CD14-positive monocyte (primary cell): ENCODE measurements at regions not wholly inside any gene's neighbourhood (a gene's known extent, or its start where the extent isn't known, plus 50 kb on each side); places are given as distances from the start of the nearest gene placed in this dataset.

Experiments
- DNase-seq, 3 donors: peaks; one replicate each; pipeline ENCODE4 v3.0.0-alpha.2; 2011 to 2022
- H2AFZ ChIP-seq: 2 replicates; pipeline ENCODE4 v1.6.0; 2012; ENCODE audit warnings: mild to moderate bottlenecking, low read depth, low read length, inconsistent platforms; ENCODE audit not compliant: insufficient read depth, poor library complexity, severe bottlenecking
- H3K27ac ChIP-seq, 2 donors: 1 replicate in 1 of 2; 2 replicates in 1 of 2; pipeline ENCODE4 v1.5.1; 2012 to 2013; ENCODE audit warnings: low read length in 2 of 2, control low read depth in 1 of 2, inconsistent platforms in 1 of 2, low read depth in 1 of 2, mild to moderate bottlenecking in 1 of 2
- H3K27me3 ChIP-seq, 2 donors: one replicate each; pipeline versions ENCODE4 v1.6.0 to v1.6.1; 2011 to 2013; ENCODE audit warnings: low read length in 2 of 2; ENCODE audit not compliant: control insufficient read depth in 2 of 2, insufficient read depth in 2 of 2
- H3K36me3 ChIP-seq, 2 donors: replicated peaks in 1 of 2; 1 replicate in 1 of 2; 2 replicates in 1 of 2; pipeline versions ENCODE4 v1.5.1 to v1.6.1; 2012 to 2013; ENCODE audit warnings: low read length in 2 of 2, control low read depth in 1 of 2, inconsistent platforms in 1 of 2, mild to moderate bottlenecking in 1 of 2; ENCODE audit not compliant: insufficient read depth in 2 of 2, control insufficient read depth in 1 of 2
- H3K4me1 ChIP-seq, 2 donors: 1 replicate in 1 of 2; 2 replicates in 1 of 2; pipeline versions ENCODE4 v1.5.1 to v1.6.1; 2012 to 2013; ENCODE audit warnings: low read length in 2 of 2, control low read depth in 1 of 2, inconsistent platforms in 1 of 2, mild to moderate bottlenecking in 1 of 2, moderate library complexity in 1 of 2; ENCODE audit not compliant: insufficient read depth in 2 of 2, control insufficient read depth in 1 of 2
- H3K4me2 ChIP-seq: replicated peaks from 2 replicates; pipeline ENCODE3; 2012; ENCODE audit warnings: low read length, moderate library complexity, mild to moderate bottlenecking; ENCODE audit not compliant: poor library complexity, severe bottlenecking; ENCODE audit errors: extremely low read depth
- H3K4me3 ChIP-seq, 3 experiments: fragments of 200-600 bp in 1 of 3; sonication (generic) in 1 of 3; replicated peaks in 1 of 3; 1 replicate in 2 of 3; 2 replicates in 1 of 3; pipeline ENCODE4 v1.5.1; 2011 to 2013; ENCODE audit warnings: low read length in 3 of 3, mild to moderate bottlenecking in 3 of 3, control low read depth in 2 of 3, low read depth in 2 of 3, inconsistent platforms in 1 of 3, moderate library complexity in 1 of 3
- H3K79me2 ChIP-seq: 2 replicates; pipeline ENCODE4 v1.6.0; 2012; ENCODE audit warnings: mild to moderate bottlenecking, control low read depth, inconsistent platforms, low read length, moderate library complexity; ENCODE audit not compliant: insufficient read depth
- H3K9ac ChIP-seq: 2 replicates; pipeline ENCODE4 v1.6.0; 2017; ENCODE audit warnings: low read length, mild to moderate bottlenecking; ENCODE audit not compliant: insufficient read depth, poor library complexity, severe bottlenecking
- H3K9me3 ChIP-seq, 2 donors: replicated peaks in 1 of 2; 1 replicate in 1 of 2; 2 replicates in 1 of 2; pipeline versions ENCODE4 v1.5.1 to v1.6.1; 2012 to 2013; ENCODE audit warnings: low read length in 2 of 2, control low read depth in 1 of 2; ENCODE audit not compliant: control insufficient read depth in 1 of 2, insufficient read depth in 1 of 2
- H4K20me1 ChIP-seq: 2 replicates; pipeline ENCODE4 v1.6.0; 2012; ENCODE audit warnings: mild to moderate bottlenecking, low read length, control low read depth, moderate library complexity; ENCODE audit not compliant: insufficient read depth
- H3K27ac Mint-ChIP-seq, 7 donors: one replicate each; pipeline ENCODE4 v1.8.0; 2020; ENCODE audit warnings: mild to moderate bottlenecking in 7 of 7, mixed read lengths in 7 of 7, moderate library complexity in 6 of 7, inconsistent platforms in 2 of 7
- H3K27me3 Mint-ChIP-seq, 3 donors: one replicate each; pipeline ENCODE4 v1.8.0; 2021 to 2022; ENCODE audit warnings: low read depth in 3 of 3, mild to moderate bottlenecking in 3 of 3, mixed read lengths in 3 of 3, moderate library complexity in 3 of 3, inconsistent platforms in 1 of 3
- H3K36me3 Mint-ChIP-seq, 2 donors: one replicate each; pipeline ENCODE4 v1.8.0; 2020; ENCODE audit warnings: mixed read lengths in 2 of 2, inconsistent platforms in 1 of 2, mild to moderate bottlenecking in 1 of 2
- H3K4me1 Mint-ChIP-seq: one replicate; pipeline ENCODE4 v1.8.0; 2020; ENCODE audit warnings: mild to moderate bottlenecking, mixed read lengths
- H3K4me3 Mint-ChIP-seq, 2 donors: one replicate each; pipeline ENCODE4 v1.8.0; 2020; ENCODE audit warnings: mild to moderate bottlenecking in 2 of 2, mixed read lengths in 2 of 2, moderate library complexity in 1 of 2
- H3K9me3 Mint-ChIP-seq, 7 donors: one replicate each; pipeline ENCODE4 v1.8.0; 2020 to 2022; ENCODE audit warnings: mixed read lengths in 7 of 7, mild to moderate bottlenecking in 6 of 7, moderate library complexity in 6 of 7, inconsistent platforms in 2 of 7
- WGBS: methylation state at CpG from one replicate; pipeline ENCODE4 v1.1.5; 2013; ENCODE audit warnings: missing lambda C conversion rate; ENCODE audit not compliant: insufficient coverage; 5-methylcytosine and 5-hydroxymethylcytosine counted together
- intact Hi-C, 2 donors: fragments of 100-400 bp; cut with micrococcal nuclease; formaldehyde crosslinking; loops; one replicate each; pipeline versions ENCODE4 v1.15.0 to v1.15.1; 2023
- TF ChIP-seq, protein P1 (sequence below): fragments of 200-600 bp; IDR thresholded peaks from one replicate; pipeline ENCODE4 v1.8.0; 2022; ENCODE audit warnings: antibody characterized with exemption, mild to moderate bottlenecking

DNA sequence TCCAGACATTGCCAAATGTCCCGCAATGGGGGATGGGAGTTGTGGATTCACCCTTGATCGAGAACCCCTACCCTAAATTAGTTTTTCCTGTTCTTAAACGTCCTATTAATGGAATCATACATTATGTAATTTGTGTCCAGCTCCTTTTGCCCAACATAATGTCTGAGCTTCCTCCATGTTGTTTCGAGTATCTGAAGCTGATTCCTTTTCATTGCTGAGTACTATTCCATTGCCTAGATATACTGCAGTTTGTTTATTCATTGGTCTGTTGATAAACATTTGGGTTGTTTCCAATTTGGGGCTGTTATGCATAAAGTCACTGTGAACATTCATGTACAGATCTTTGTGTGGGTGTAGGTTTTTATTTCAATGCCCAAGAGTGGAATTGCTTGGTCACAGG lies 251.3 kb downstream of the BCOR start:
- H3K9me3 Mint-ChIP-seq, result peaks cover 0 to 2% (median 0%) of the 10 kb centered on the region in 7 donors
- peaks cover 0 to 4% (median 1%) of the 10 kb centered on the region in 3 donors for H3K27me3 Mint-ChIP-seq
- Histone ChIP-seq H4K20me1 (no peaks in the 10 kb centered on the region), H2AFZ (no peak overlapping the region), H3K27ac (no peak overlapping the region), H3K9me3 (no peaks in the 10 kb centered on the region), H3K36me3 (no peaks in the 10 kb centered on the region), H3K79me2 (no peaks in the 10 kb centered on the region), H3K4me1 (peaks cover 14 to 16% of the 10 kb centered on the region in 2 donors), H3K4me3 (no peak overlapping the region), H3K9ac (no peak overlapping the region), H3K4me2 (no peak overlapping the region), H3K27me3 (no peaks in the 10 kb centered on the region)
- peaks cover 19% of the 10 kb centered on the region for H3K4me1 Mint-ChIP-seq
- intact Hi-C loops, result no loop called here
- WGBS, result no CpG with 5 or more reads among the region's 4 CpGs
- H3K4me3 Mint-ChIP-seq, result no peak overlapping the region
- TF ChIP-seq, protein P1, sequence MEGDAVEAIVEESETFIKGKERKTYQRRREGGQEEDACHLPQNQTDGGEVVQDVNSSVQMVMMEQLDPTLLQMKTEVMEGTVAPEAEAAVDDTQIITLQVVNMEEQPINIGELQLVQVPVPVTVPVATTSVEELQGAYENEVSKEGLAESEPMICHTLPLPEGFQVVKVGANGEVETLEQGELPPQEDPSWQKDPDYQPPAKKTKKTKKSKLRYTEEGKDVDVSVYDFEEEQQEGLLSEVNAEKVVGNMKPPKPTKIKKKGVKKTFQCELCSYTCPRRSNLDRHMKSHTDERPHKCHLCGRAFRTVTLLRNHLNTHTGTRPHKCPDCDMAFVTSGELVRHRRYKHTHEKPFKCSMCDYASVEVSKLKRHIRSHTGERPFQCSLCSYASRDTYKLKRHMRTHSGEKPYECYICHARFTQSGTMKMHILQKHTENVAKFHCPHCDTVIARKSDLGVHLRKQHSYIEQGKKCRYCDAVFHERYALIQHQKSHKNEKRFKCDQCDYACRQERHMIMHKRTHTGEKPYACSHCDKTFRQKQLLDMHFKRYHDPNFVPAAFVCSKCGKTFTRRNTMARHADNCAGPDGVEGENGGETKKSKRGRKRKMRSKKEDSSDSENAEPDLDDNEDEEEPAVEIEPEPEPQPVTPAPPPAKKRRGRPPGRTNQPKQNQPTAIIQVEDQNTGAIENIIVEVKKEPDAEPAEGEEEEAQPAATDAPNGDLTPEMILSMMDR, result no peak
- no peaks in the 10 kb centered on the region for H3K36me3 Mint-ChIP-seq
- no peak overlapping the region for H3K27ac Mint-ChIP-seq
- no peak for DNase-seq

GRCh38 chrX:39848243-39848642 lies 249.5 kb downstream of the BCOR start:
- H3K27me3 ChIP-seq, result no peaks in the 10 kb centered on the region
- H3K9me3 Mint-ChIP-seq, result peaks cover 0 to 2% (median 0%) of the 10 kb centered on the region in 7 donors
- H3K9me3 ChIP-seq, result no peaks in the 10 kb centered on the region
- intact Hi-C loops, result no loop called here
- H2AFZ ChIP-seq, result no peak overlapping the region
- H3K27ac Mint-ChIP-seq, result peak overlapping the region in 1 of 7 donors; percentile 59
- H3K36me3 Mint-ChIP-seq, result no peaks in the 10 kb centered on the region
- no peaks in the 10 kb centered on the region for H3K79me2 ChIP-seq
- no peak overlapping the region for H3K9ac ChIP-seq
- H3K36me3 ChIP-seq, result no peaks in the 10 kb centered on the region
- DNase-seq, result no peak
- peaks cover 17 to 19% of the 10 kb centered on the region in 2 donors for H3K4me1 ChIP-seq
- no peak overlapping the region for H3K4me3 ChIP-seq
- TF ChIP-seq, protein P1, result no peak
- peaks cover 25% of the 10 kb centered on the region for H3K4me1 Mint-ChIP-seq
- H4K20me1 ChIP-seq, result no peaks in the 10 kb centered on the region
- H3K4me2 ChIP-seq, result no peak overlapping the region
- peaks cover 0 to 5% (median 0%) of the 10 kb centered on the region in 3 donors for H3K27me3 Mint-ChIP-seq
- no CpG with 5 or more reads among the region's 5 CpGs for WGBS
- no peak overlapping the region for H3K27ac ChIP-seq
- H3K4me3 Mint-ChIP-seq, result no peak overlapping the region
